ENCODE measurements at regions not wholly inside any gene's neighbourhood (a gene's known extent, or its start where the extent isn't known, plus 50 kb on each side); places are given as distances from the start of the nearest gene placed in this dataset.

DNA sequence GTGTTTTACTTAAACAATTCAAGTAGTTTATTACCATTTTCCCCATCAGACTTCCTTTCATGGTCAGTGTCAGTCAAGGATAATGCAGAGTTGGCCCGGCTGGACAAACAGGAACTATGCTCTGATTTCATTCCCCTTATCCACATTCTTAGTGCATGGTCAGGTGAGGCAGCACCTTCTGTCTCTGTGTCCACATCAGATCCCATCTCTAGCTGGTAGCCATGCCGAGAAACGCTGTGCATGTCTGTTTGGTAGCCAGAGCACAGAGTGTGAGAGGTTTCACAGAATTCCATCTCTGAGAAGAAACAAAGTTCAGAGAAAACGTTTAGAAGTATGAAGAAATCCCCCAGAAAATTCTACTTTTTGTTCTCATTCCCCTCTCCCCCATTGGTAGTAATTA, 423.7 kb upstream of the TEX13C start:
- no peak for TF ChIP-seq POLR2A (IDR thresholded peaks at IDR 0.05)
- TF ChIP-seq, protein P1, sequence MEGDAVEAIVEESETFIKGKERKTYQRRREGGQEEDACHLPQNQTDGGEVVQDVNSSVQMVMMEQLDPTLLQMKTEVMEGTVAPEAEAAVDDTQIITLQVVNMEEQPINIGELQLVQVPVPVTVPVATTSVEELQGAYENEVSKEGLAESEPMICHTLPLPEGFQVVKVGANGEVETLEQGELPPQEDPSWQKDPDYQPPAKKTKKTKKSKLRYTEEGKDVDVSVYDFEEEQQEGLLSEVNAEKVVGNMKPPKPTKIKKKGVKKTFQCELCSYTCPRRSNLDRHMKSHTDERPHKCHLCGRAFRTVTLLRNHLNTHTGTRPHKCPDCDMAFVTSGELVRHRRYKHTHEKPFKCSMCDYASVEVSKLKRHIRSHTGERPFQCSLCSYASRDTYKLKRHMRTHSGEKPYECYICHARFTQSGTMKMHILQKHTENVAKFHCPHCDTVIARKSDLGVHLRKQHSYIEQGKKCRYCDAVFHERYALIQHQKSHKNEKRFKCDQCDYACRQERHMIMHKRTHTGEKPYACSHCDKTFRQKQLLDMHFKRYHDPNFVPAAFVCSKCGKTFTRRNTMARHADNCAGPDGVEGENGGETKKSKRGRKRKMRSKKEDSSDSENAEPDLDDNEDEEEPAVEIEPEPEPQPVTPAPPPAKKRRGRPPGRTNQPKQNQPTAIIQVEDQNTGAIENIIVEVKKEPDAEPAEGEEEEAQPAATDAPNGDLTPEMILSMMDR (IDR thresholded peaks at IDR 0.05), result no peak
